Endothelial cell (in vitro differentiated cells): ENCODE measurements at regions not wholly inside any gene's neighbourhood (a gene's known extent, or its start where the extent isn't known, plus 50 kb on each side); places are given as distances from the start of the nearest gene placed in this dataset.
"Not testable (repeated sequence)": the region's sequence is repeated elsewhere in the genome, so short reads cannot be mapped to it uniquely, and the experiment has no call there.

Experiments used
- DNase-seq: peaks from one replicate; pipeline ENCODE4 v3.0.0; 2021; ENCODE audit warnings: low spot score
- H3K27ac Mint-ChIP-seq: one replicate; pipeline ENCODE4 v1.8.0; 2021; ENCODE audit warnings: mixed read lengths, inconsistent platforms; ENCODE audit not compliant: unreplicated experiment
- H3K27me3 Mint-ChIP-seq: one replicate; pipeline ENCODE4 v1.8.0; 2021; ENCODE audit warnings: mild to moderate bottlenecking, moderate library complexity, mixed read lengths, inconsistent platforms; ENCODE audit not compliant: unreplicated experiment
- H3K36me3 Mint-ChIP-seq: one replicate; pipeline ENCODE4 v1.8.0; 2021; ENCODE audit warnings: mild to moderate bottlenecking, low read depth, mixed read lengths, inconsistent platforms; ENCODE audit not compliant: unreplicated experiment
- H3K4me1 Mint-ChIP-seq: one replicate; pipeline ENCODE4 v1.8.0; 2021; ENCODE audit warnings: mild to moderate bottlenecking, mixed read lengths, inconsistent platforms; ENCODE audit not compliant: unreplicated experiment
- H3K4me3 Mint-ChIP-seq: one replicate; pipeline ENCODE4 v1.8.0; 2021; ENCODE audit warnings: mild to moderate bottlenecking, mixed read lengths, inconsistent platforms; ENCODE audit not compliant: unreplicated experiment
- H3K9me3 Mint-ChIP-seq: one replicate; pipeline ENCODE4 v1.8.0; 2021; ENCODE audit warnings: mixed read lengths, inconsistent platforms; ENCODE audit not compliant: unreplicated experiment
- CTCF ChIP-seq: fragments of 200-600 bp; sonication (generic); IDR thresholded peaks from one replicate; pipeline ENCODE4 v1.5.0; 2021; ENCODE audit warnings: antibody characterized with exemption; ENCODE audit not compliant: unreplicated experiment

GRCh38 chr6:63514488-63515173 is 57.6 kb upstream of the LOC128125822 start:
- Mint-ChIP-seq H3K4me1 (no peaks in the 10 kb centered on the region), H3K36me3 (no peaks in the 10 kb centered on the region), H3K27me3 (no peaks in the 10 kb centered on the region), H3K27ac (no peak overlapping the region), H3K9me3 (peaks cover 3% of the 10 kb centered on the region), H3K4me3 (no peak overlapping the region)
- no peak for TF ChIP-seq CTCF
- DNase-seq: no peak

- H3K27me3 Mint-ChIP-seq, DNase-seq, H3K9me3 Mint-ChIP-seq, H3K27ac Mint-ChIP-seq, H3K36me3 Mint-ChIP-seq, H3K4me3 Mint-ChIP-seq, H3K4me1 Mint-ChIP-seq: not testable (repeated sequence)
Observed at GRCh38 chr6:63515227-63515626, 57.1 kb upstream of the LOC128125822 start.

GRCh38 chr6:63516186-63516944 is 55.9 kb upstream of the LOC128125822 start:
- Mint-ChIP-seq H3K36me3 (no peaks in the 10 kb centered on the region), H3K27me3 (no peaks in the 10 kb centered on the region), H3K4me1 (no peaks in the 10 kb centered on the region), H3K9me3 (peaks cover 3% of the 10 kb centered on the region), H3K4me3 (no peak overlapping the region), H3K27ac (no peak overlapping the region)
- TF ChIP-seq CTCF: no peak
- no peak for DNase-seq

GRCh38 chr6:63517221-63517620 is 55.1 kb upstream of the LOC128125822 start:
- Mint-ChIP-seq H3K4me3 (no peak overlapping the region), H3K4me1 (no peaks in the 10 kb centered on the region), H3K36me3 (no peaks in the 10 kb centered on the region), H3K9me3 (peaks cover 3% of the 10 kb centered on the region), H3K27ac (no peak overlapping the region), H3K27me3 (no peaks in the 10 kb centered on the region)
- no peak for TF ChIP-seq CTCF
- no peak for DNase-seq

GRCh38 chr6:63521475-63522210 is 50.6 kb upstream of the LOC128125822 start:
- no peak for TF ChIP-seq CTCF
- H3K36me3 Mint-ChIP-seq: no peaks in the 10 kb centered on the region
- H3K27me3 Mint-ChIP-seq: no peaks in the 10 kb centered on the region
- no peak for DNase-seq
- H3K27ac Mint-ChIP-seq: no peak overlapping the region
- no peak overlapping the region for H3K4me3 Mint-ChIP-seq
- no peaks in the 10 kb centered on the region for H3K4me1 Mint-ChIP-seq
- H3K9me3 Mint-ChIP-seq: peaks cover 3% of the 10 kb centered on the region
